GM23338 (cell line): ENCODE measurements at regions not wholly inside any gene's neighbourhood (a gene's known extent, or its start where the extent isn't known, plus 50 kb on each side); places are given as distances from the start of the nearest gene placed in this dataset.

Experiments
- ATAC-seq: fragments of 200-7000 bp; cut with Tn5 transposase; 3 replicates; pipeline ENCODE4 v1.9.1; 2020
- DNase-seq: peaks from one replicate; pipeline ENCODE4 v3.0.0-alpha.2; 2015; ENCODE audit warnings: low spot score
- H2AFZ ChIP-seq: fragments of 200-600 bp; sonication (generic); 2 replicates; pipeline ENCODE4 v1.8.0; 2016; ENCODE audit warnings: antibody characterized with exemption, mild to moderate bottlenecking, moderate library complexity
- H3F3A ChIP-seq: fragments of 200-600 bp; sonication (generic); replicated peaks from 2 replicates; pipeline ENCODE4 v1.8.0; 2017; ENCODE audit warnings: antibody characterized with exemption, mixed run types, low read depth
- H3K27ac ChIP-seq: fragments of 200-600 bp; sonication (generic); 2 replicates; pipeline ENCODE4 v1.6.1; 2016; ENCODE audit warnings: low read depth
- H3K27me3 ChIP-seq: fragments of 200-600 bp; sonication (generic); 2 replicates; pipeline ENCODE4 v1.8.0; 2016; ENCODE audit warnings: mild to moderate bottlenecking, mixed run types, moderate library complexity; ENCODE audit not compliant: insufficient read depth
- H3K36me3 ChIP-seq: fragments of 200-600 bp; sonication (generic); 2 replicates; pipeline ENCODE4 v1.8.0; 2016; ENCODE audit warnings: mild to moderate bottlenecking; ENCODE audit not compliant: insufficient read depth
- H3K4me1 ChIP-seq: fragments of 200-600 bp; sonication (generic); 2 replicates; pipeline ENCODE4 v1.8.0; 2016; ENCODE audit warnings: mild to moderate bottlenecking, moderate library complexity; ENCODE audit not compliant: insufficient read depth
- H3K4me2 ChIP-seq: fragments of 200-600 bp; sonication (generic); 2 replicates; pipeline ENCODE4 v1.7.1; 2017; ENCODE audit warnings: mixed run types
- H3K4me3 ChIP-seq: fragments of 200-600 bp; sonication (generic); 2 replicates; pipeline ENCODE4 v1.6.1; 2016; ENCODE audit warnings: mixed run types
- H3K79me2 ChIP-seq: fragments of 200-600 bp; sonication (generic); replicated peaks from 2 replicates; pipeline ENCODE4 v1.8.0; 2017; ENCODE audit warnings: mild to moderate bottlenecking; ENCODE audit not compliant: insufficient read depth
- H3K9me2 ChIP-seq: fragments of 200-600 bp; sonication (generic); 2 replicates; pipeline ENCODE4 v1.8.0; 2017; ENCODE audit not compliant: insufficient read depth
- H4K20me1 ChIP-seq: fragments of 200-600 bp; sonication (generic); replicated peaks from 2 replicates; pipeline ENCODE4 v1.8.0; 2017; ENCODE audit warnings: mild to moderate bottlenecking; ENCODE audit not compliant: insufficient read depth
- H3K27ac Mint-ChIP-seq: 2 replicates; pipeline ENCODE4 v1.8.0; 2020; ENCODE audit warnings: inconsistent platforms, mild to moderate bottlenecking, moderate library complexity, mixed read lengths
- H3K27me3 Mint-ChIP-seq: 3 replicates; pipeline ENCODE4 v1.8.0; 2022; ENCODE audit warnings: low read depth, mild to moderate bottlenecking, moderate library complexity, mixed read lengths, inconsistent platforms; ENCODE audit not compliant: insufficient read depth, poor library complexity
- H3K36me3 Mint-ChIP-seq: 3 replicates; pipeline ENCODE4 v1.8.0; 2021; ENCODE audit warnings: low read depth, mild to moderate bottlenecking, inconsistent platforms, moderate library complexity, mixed read lengths
- H3K4me1 Mint-ChIP-seq: 3 replicates; pipeline ENCODE4 v1.8.0; 2020; ENCODE audit warnings: mild to moderate bottlenecking, inconsistent platforms, mixed read lengths
- H3K4me3 Mint-ChIP-seq: 3 replicates; pipeline ENCODE4 v1.8.0; 2021; ENCODE audit warnings: moderate library complexity, mild to moderate bottlenecking, inconsistent platforms, mixed read lengths
- H3K9me3 Mint-ChIP-seq: 3 replicates; pipeline ENCODE4 v1.8.0; 2020; ENCODE audit warnings: moderate library complexity, mild to moderate bottlenecking, inconsistent platforms, mixed read lengths
- CREB1 ChIP-seq: fragments of 250-450 bp; sonication (Bioruptor Pico); IDR thresholded peaks from 2 replicates; pipeline ENCODE4 v1.5.0; 2020; ENCODE audit warnings: low read depth, mild to moderate bottlenecking, moderate library complexity
- CTCF ChIP-seq, 2 experiments: fragments of 200-600 bp in 1 of 2; sonication (generic) in 1 of 2; conservative IDR thresholded peaks; 2 replicates each; pipeline versions ENCODE4 v1.5.1 to v1.6.1; 2016 to 2017; ENCODE audit warnings: antibody characterized with exemption in 2 of 2, low read depth in 2 of 2, mild to moderate bottlenecking in 2 of 2, moderate library complexity in 1 of 2
- ETS1 ChIP-seq: IDR thresholded peaks from 2 replicates; pipeline ENCODE4 v1.6.1; 2016; ENCODE audit warnings: antibody characterized with exemption
- EZH2 ChIP-seq: fragments of 200-600 bp; sonication (generic); IDR thresholded peaks from one replicate; pipeline ENCODE4 v1.8.0; 2017; ENCODE audit warnings: antibody characterized with exemption, mild to moderate bottlenecking, low read depth; ENCODE audit not compliant: unreplicated experiment
- EZH2phosphoT487 ChIP-seq: fragments of 200-600 bp; sonication (generic); IDR thresholded peaks from one replicate; pipeline ENCODE4 v1.8.1; 2018; ENCODE audit warnings: antibody characterized with exemption; ENCODE audit not compliant: unreplicated experiment
- JUNB ChIP-seq: IDR thresholded peaks from one replicate; pipeline ENCODE4 v1.6.1; 2016; ENCODE audit warnings: antibody characterized with exemption; ENCODE audit not compliant: unreplicated experiment
- NANOG ChIP-seq: IDR thresholded peaks from 2 replicates; pipeline ENCODE4 v1.6.1; 2016; ENCODE audit warnings: antibody characterized with exemption, borderline replicate concordance
- POLR2AphosphoS5 ChIP-seq: IDR thresholded peaks from 2 replicates; pipeline ENCODE4 v1.6.1; 2016; ENCODE audit warnings: antibody characterized with exemption, low read depth
- REST ChIP-seq: IDR thresholded peaks from one replicate; pipeline ENCODE4 v1.6.1; 2018; ENCODE audit warnings: antibody characterized with exemption; ENCODE audit not compliant: unreplicated experiment
- STAT1 ChIP-seq: IDR thresholded peaks from one replicate; pipeline ENCODE4 v1.6.1; 2016; ENCODE audit warnings: antibody characterized with exemption; ENCODE audit not compliant: unreplicated experiment
- ZNF114 ChIP-seq: fragments of 250-450 bp; sonication (Bioruptor Pico); IDR thresholded peaks from 2 replicates; pipeline ENCODE4 v1.5.0; 2020; ENCODE audit warnings: mild to moderate bottlenecking, moderate library complexity
- ZNF331 ChIP-seq: fragments of 250-450 bp; sonication (Bioruptor Pico); IDR thresholded peaks from 2 replicates; pipeline ENCODE4 v1.5.0; 2020; ENCODE audit warnings: low read depth, mild to moderate bottlenecking, moderate library complexity
- ZNF462 ChIP-seq: fragments of 250-450 bp; sonication (Bioruptor Pico); IDR thresholded peaks from 2 replicates; pipeline ENCODE4 v1.5.0; 2020; ENCODE audit warnings: mild to moderate bottlenecking, moderate library complexity

- Histone ChIP-seq H3K9me2 (no peaks in the 10 kb centered on the region), H4K20me1 (no peaks in the 10 kb centered on the region), H2AFZ (no peak overlapping the region), H3K4me1 (peaks cover 5% of the 10 kb centered on the region; the same call in 1 of the 2 replicates), H3K36me3 (no peaks in the 10 kb centered on the region), H3K27ac (no peak overlapping the region), H3K27me3 (no peaks in the 10 kb centered on the region), H3K79me2 (no peaks in the 10 kb centered on the region), H3F3A (no peaks in the 10 kb centered on the region), H3K4me2 (no peak overlapping the region), H3K4me3 (no peak overlapping the region)
- peaks cover 13% of the 10 kb centered on the region for H3K4me1 Mint-ChIP-seq
- H3K36me3 Mint-ChIP-seq, result peaks cover 2% of the 10 kb centered on the region; the same call in 1 of the 3 replicates
- no peak overlapping the region for H3K27ac Mint-ChIP-seq
- no peak for DNase-seq
- TF ChIP-seq ZNF331, result no peak
- TF ChIP-seq NANOG, result no peak
- TF ChIP-seq CREB1 (CRISPR knock-in tag), result no peak
- no peak for TF ChIP-seq REST
- no peak for TF ChIP-seq STAT1
- no peak for TF ChIP-seq EZH2phosphoT487
- TF ChIP-seq JUNB, result no peak
- no peak for TF ChIP-seq ZNF462 (CRISPR knock-in tag)
- TF ChIP-seq ZNF114 (CRISPR knock-in tag), result no peak
- TF ChIP-seq POLR2AphosphoS5, result no peak
- no peak for TF ChIP-seq CTCF (conservative IDR thresholded peaks at IDR 0.05; ENCODE audit: low read depth in 2 of 2)
- TF ChIP-seq ETS1, result no peak
- TF ChIP-seq EZH2, result no peak
- H3K4me3 Mint-ChIP-seq, result no peak overlapping the region
- peaks cover 58% of the 10 kb centered on the region for H3K9me3 Mint-ChIP-seq
- H3K27me3 Mint-ChIP-seq, result peaks cover 3% of the 10 kb centered on the region
- ATAC-seq, result no peak
Measured at GRCh38 chr2:5984946-5985345, 292.8 kb downstream of the SOX11 start.
